ENCODE measurements at regions not wholly inside any gene's neighbourhood (a gene's known extent, or its start where the extent isn't known, plus 50 kb on each side); places are given as distances from the start of the nearest gene placed in this dataset.

DNA sequence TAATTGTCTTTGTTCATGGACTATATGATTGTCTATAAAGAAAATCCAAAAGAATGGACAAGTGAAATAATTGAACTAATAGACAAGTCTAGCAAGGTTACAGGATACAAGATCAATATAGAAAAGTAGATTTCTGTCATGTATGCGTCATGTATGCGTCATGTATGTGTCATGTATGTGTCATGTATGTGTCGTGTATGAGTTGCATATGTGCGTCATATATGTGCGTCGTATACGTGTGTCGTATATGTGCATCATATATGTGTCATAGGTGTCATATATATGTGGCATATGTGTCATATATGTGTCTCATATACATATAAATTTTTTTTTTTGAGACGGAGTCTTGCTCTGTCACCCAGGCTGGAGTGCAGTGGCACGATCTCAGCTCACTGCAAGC is 516.8 kb downstream of the NOVA1 start:
- TF ChIP-seq EP300 (IDR thresholded peaks at IDR 0.05) (no peak), POLR2A (IDR thresholded peaks at IDR 0.05) (no peak)
- TF ChIP-seq, protein P1, sequence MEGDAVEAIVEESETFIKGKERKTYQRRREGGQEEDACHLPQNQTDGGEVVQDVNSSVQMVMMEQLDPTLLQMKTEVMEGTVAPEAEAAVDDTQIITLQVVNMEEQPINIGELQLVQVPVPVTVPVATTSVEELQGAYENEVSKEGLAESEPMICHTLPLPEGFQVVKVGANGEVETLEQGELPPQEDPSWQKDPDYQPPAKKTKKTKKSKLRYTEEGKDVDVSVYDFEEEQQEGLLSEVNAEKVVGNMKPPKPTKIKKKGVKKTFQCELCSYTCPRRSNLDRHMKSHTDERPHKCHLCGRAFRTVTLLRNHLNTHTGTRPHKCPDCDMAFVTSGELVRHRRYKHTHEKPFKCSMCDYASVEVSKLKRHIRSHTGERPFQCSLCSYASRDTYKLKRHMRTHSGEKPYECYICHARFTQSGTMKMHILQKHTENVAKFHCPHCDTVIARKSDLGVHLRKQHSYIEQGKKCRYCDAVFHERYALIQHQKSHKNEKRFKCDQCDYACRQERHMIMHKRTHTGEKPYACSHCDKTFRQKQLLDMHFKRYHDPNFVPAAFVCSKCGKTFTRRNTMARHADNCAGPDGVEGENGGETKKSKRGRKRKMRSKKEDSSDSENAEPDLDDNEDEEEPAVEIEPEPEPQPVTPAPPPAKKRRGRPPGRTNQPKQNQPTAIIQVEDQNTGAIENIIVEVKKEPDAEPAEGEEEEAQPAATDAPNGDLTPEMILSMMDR (IDR thresholded peaks at IDR 0.05) = no peak

DNA sequence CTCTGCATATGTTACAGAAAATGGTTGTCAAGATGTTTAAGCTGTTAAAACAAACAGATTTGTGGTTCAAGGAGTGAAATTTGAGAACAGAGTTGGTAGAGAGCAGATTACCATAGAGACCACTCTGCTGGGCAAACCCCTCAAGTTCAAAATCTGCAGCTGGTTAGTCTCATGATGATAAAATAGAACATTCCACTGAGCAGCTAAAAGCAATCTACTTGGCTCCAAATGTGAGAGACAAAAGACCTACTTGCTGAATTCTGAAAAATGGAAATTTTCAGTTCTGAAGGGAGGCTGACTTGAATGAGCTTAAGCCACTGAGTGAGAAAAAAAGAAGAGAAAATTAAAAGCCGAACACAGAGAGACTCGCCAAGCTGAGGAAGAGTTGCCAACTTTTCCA is 519.3 kb downstream of the NOVA1 start:
- H3K27ac ChIP-seq = no peak overlapping the region
- intact Hi-C loops (cut with DNase I) = no loop called here
- 24 to 31% (median 25%) methylated on average over 2 of the region's 2 CpGs for WGBS, 3 donors

More for the DNA sequence above, 516.8 kb downstream of the NOVA1 start:
- Histone ChIP-seq H3K9me3 (no peaks in the 10 kb centered on the region), H3K27ac (no peak overlapping the region), H3K36me3 (no peaks in the 10 kb centered on the region), H3K4me3 (no peak overlapping the region), H3K4me1 (ENCODE audit: insufficient read depth) (no peaks in the 10 kb centered on the region), H3K27me3 (no peaks in the 10 kb centered on the region)
- intact Hi-C loops (cut with DNase I) = no loop called here
- 73 to 91% (median 81%) methylated on average over 10 of the region's 10 CpGs for WGBS, 3 donors
- DNase-seq = no peak

DNA sequence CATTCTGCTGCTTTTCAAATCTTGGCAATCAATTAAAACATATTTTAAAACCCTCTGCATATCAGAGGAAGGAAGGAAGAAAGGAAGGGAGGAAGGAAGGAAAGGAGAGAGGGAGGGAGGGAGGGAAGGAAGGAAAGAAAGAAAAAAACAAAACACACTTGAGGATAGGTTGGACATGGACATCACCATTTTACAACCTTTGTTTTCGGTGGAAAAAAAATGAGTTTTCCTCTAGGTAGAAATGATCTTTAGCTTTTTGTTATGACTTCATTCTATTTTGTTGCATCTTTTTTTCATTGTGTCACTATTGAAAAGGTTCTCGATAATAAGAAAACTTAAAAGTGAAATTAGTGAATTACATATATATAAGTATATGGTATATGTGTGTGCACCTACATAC is 522.9 kb downstream of the NOVA1 start:
- TF ChIP-seq EP300 (IDR thresholded peaks at IDR 0.05) (no peak), POLR2A (IDR thresholded peaks at IDR 0.05) (no peak)
- TF ChIP-seq, protein P1 (IDR thresholded peaks at IDR 0.05) = no peak
- intact Hi-C loops (cut with DNase I) = no loop called here
- DNase-seq = no peak
- no peaks in the 10 kb centered on the region for H3K27me3 ChIP-seq
- 89 to 96% (median 95%) methylated on average over 2 of the region's 2 CpGs for WGBS, 3 donors
- H3K27ac ChIP-seq = no peak overlapping the region
- no peaks in the 10 kb centered on the region for H3K4me1 ChIP-seq (ENCODE audit: insufficient read depth)
- H3K9me3 ChIP-seq = no peaks in the 10 kb centered on the region
- no peak overlapping the region for H3K4me3 ChIP-seq
- no peaks in the 10 kb centered on the region for H3K36me3 ChIP-seq

More for the DNA sequence above, 519.3 kb downstream of the NOVA1 start:
- no peaks in the 10 kb centered on the region for H3K9me3 ChIP-seq
- no peaks in the 10 kb centered on the region for H3K36me3 ChIP-seq
- no peak for DNase-seq
- no peak overlapping the region for H3K4me3 ChIP-seq
- no peaks in the 10 kb centered on the region for H3K4me1 ChIP-seq (ENCODE audit: insufficient read depth)
- H3K27me3 ChIP-seq = no peaks in the 10 kb centered on the region
- TF ChIP-seq POLR2A (IDR thresholded peaks at IDR 0.05) = no peak
- TF ChIP-seq EP300 (IDR thresholded peaks at IDR 0.05) = no peak
- TF ChIP-seq, protein P1 (IDR thresholded peaks at IDR 0.05) = no peak

DNA sequence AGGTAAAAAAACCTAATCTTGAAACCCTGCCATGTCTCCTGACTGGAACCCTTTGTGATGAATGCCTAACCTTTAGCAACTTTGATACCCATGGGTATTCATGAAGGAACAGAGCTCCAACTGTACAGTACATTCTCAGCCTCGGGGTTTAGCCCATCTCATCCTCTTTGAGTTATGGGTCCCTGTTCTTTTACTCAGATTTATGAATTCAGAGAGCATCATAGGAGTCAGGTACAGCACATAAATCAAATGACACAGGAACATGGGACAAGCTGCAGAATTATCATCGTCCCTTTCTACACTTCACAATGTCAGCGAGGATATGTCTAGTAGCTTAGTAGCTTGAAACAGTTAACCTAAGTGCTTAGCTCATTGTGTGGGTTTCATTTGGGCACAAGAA is 527.4 kb downstream of the NOVA1 start:
- 77 to 84% (median 78%) methylated on average over 3 of the region's 3 CpGs for WGBS, 3 donors
- H3K36me3 ChIP-seq = no peaks in the 10 kb centered on the region
- intact Hi-C loops (cut with DNase I) = no loop called here
- H3K4me1 ChIP-seq (ENCODE audit: insufficient read depth) = no peaks in the 10 kb centered on the region
- TF ChIP-seq, protein P1 (IDR thresholded peaks at IDR 0.05) = no peak
- TF ChIP-seq POLR2A (IDR thresholded peaks at IDR 0.05) = no peak
- no peak for TF ChIP-seq EP300 (IDR thresholded peaks at IDR 0.05)
- no peak overlapping the region for H3K4me3 ChIP-seq
- no peaks in the 10 kb centered on the region for H3K9me3 ChIP-seq
- no peaks in the 10 kb centered on the region for H3K27me3 ChIP-seq
- no peak overlapping the region for H3K27ac ChIP-seq
- DNase-seq = no peak

All from ovary (tissue), 7 donors.